Calu3 (cell line): ENCODE measurements at regions not wholly inside any gene's neighbourhood (a gene's known extent, or its start where the extent isn't known, plus 50 kb on each side); places are given as distances from the start of the nearest gene placed in this dataset.
"Not testable (repeated sequence)": the region's sequence is repeated elsewhere in the genome, so short reads cannot be mapped to it uniquely, and the experiment has no call there.

Source experiments
- BruUV-seq: library from RNA; stranded (reverse); fragments of 400-500 nt; replicated peaks from 2 replicates; lab custom pipeline; 2021; lab: Mats Ljungman, UMichigan
- CTCF ChIA-PET: fragments of 300-600 bp; sonication (Branson Sonifier 250); formaldehyde crosslinking; loops from one replicate; lab custom pipeline; 2022; ENCODE audit warnings: antibody characterized with exemption; lab: Charles Lee
- DNase-seq: peaks from one replicate; pipeline ENCODE4 v3.0.0; 2022
- H3K27ac Mint-ChIP-seq: one replicate; pipeline ENCODE4 v1.8.0; 2022; ENCODE audit warnings: mixed read lengths; ENCODE audit not compliant: unreplicated experiment
- H3K27me3 Mint-ChIP-seq: one replicate; pipeline ENCODE4 v1.8.0; 2022; ENCODE audit warnings: mixed read lengths; ENCODE audit not compliant: unreplicated experiment
- H3K36me3 Mint-ChIP-seq: one replicate; pipeline ENCODE4 v1.8.0; 2022; ENCODE audit warnings: mild to moderate bottlenecking, moderate library complexity, mixed read lengths; ENCODE audit not compliant: insufficient read depth, unreplicated experiment
- H3K4me1 Mint-ChIP-seq: one replicate; pipeline ENCODE4 v1.8.0; 2022; ENCODE audit warnings: mild to moderate bottlenecking, low read depth, mixed read lengths; ENCODE audit not compliant: unreplicated experiment
- H3K4me3 Mint-ChIP-seq: one replicate; pipeline ENCODE4 v1.8.0; 2022; ENCODE audit warnings: mild to moderate bottlenecking, low read depth, moderate library complexity, mixed read lengths; ENCODE audit not compliant: unreplicated experiment
- H3K9me3 Mint-ChIP-seq: one replicate; pipeline ENCODE4 v1.8.0; 2022; ENCODE audit warnings: low read depth, mixed read lengths; ENCODE audit not compliant: unreplicated experiment
- CTCF ChIP-seq: fragments of 200-600 bp; IDR thresholded peaks from one replicate; pipeline ENCODE4 v1.8.0; 2022; ENCODE audit warnings: antibody characterized with exemption; ENCODE audit not compliant: unreplicated experiment
- intact Hi-C: fragments of 100-400 bp; cut with micrococcal nuclease; formaldehyde crosslinking; loops from one replicate; pipeline ENCODE4 v1.10.0; 2022; ENCODE audit not compliant: unreplicated experiment

GRCh38 chr21:19489930-19490329, 1086.3 kb upstream of the TMPRSS15 start:
- BruUV-seq, result no TSS peak
- no peak overlapping the region for H3K4me3 Mint-ChIP-seq

GRCh38 chr21:19490481-19490880, 1086.9 kb upstream of the TMPRSS15 start:
- BruUV-seq, result no TSS peak
- no peak for TF ChIP-seq CTCF
- H3K27me3 Mint-ChIP-seq, result no peaks in the 10 kb centered on the region
- no peaks in the 10 kb centered on the region for H3K4me1 Mint-ChIP-seq
- DNase-seq, result no peak
- H3K4me3 Mint-ChIP-seq, result no peak overlapping the region
- no peaks in the 10 kb centered on the region for H3K36me3 Mint-ChIP-seq
- intact Hi-C loops, result no loop called here
- no peak overlapping the region for H3K27ac Mint-ChIP-seq
- CTCF ChIA-PET, result no interaction called here
- peaks cover 8% of the 10 kb centered on the region for H3K9me3 Mint-ChIP-seq

More at GRCh38 chr21:19489930-19490329, 1086.3 kb upstream of the TMPRSS15 start:
- Mint-ChIP-seq H3K9me3 (peaks cover 8% of the 10 kb centered on the region), H3K27me3 (no peaks in the 10 kb centered on the region), H3K4me1 (no peaks in the 10 kb centered on the region), H3K36me3 (no peaks in the 10 kb centered on the region), H3K27ac (no peak overlapping the region)
- no peak for TF ChIP-seq CTCF
- DNase-seq, result no peak
- CTCF ChIA-PET, result no interaction called here
- intact Hi-C loops, result no loop called here

GRCh38 chr21:19493437-19494241, 1090.1 kb upstream of the TMPRSS15 start:
- BruUV-seq, H3K36me3 Mint-ChIP-seq, H3K4me1 Mint-ChIP-seq, intact Hi-C loops, CTCF ChIA-PET, DNase-seq, H3K4me3 Mint-ChIP-seq, H3K9me3 Mint-ChIP-seq, H3K27me3 Mint-ChIP-seq, H3K27ac Mint-ChIP-seq: not testable (repeated sequence)

GRCh38 chr21:19501115-19501514, 1097.5 kb upstream of the TMPRSS15 start:
- no peak overlapping the region for H3K27ac Mint-ChIP-seq
- H3K4me1 Mint-ChIP-seq, result no peaks in the 10 kb centered on the region
- no peaks in the 10 kb centered on the region for H3K36me3 Mint-ChIP-seq
- H3K9me3 Mint-ChIP-seq, result peaks cover 7% of the 10 kb centered on the region
- CTCF ChIA-PET, result no interaction called here
- no peak for TF ChIP-seq CTCF
- no peak for DNase-seq
- H3K4me3 Mint-ChIP-seq, result no peak overlapping the region
- BruUV-seq, result no TSS peak
- no peaks in the 10 kb centered on the region for H3K27me3 Mint-ChIP-seq
- intact Hi-C loops, result no loop called here

- H3K36me3 Mint-ChIP-seq, result no peaks in the 10 kb centered on the region
- intact Hi-C loops, result no loop called here
- no peaks in the 10 kb centered on the region for H3K4me1 Mint-ChIP-seq
- BruUV-seq, result no TSS peak
- H3K9me3 Mint-ChIP-seq, result peaks cover 15% of the 10 kb centered on the region
- CTCF ChIA-PET, result no interaction called here
- no peak overlapping the region for H3K27ac Mint-ChIP-seq
- TF ChIP-seq CTCF, result no peak
- DNase-seq, result no peak
- no peak overlapping the region for H3K4me3 Mint-ChIP-seq
- no peaks in the 10 kb centered on the region for H3K27me3 Mint-ChIP-seq
Measured at GRCh38 chr21:19507682-19508260, 1104.2 kb upstream of the TMPRSS15 start.
